ENCODE measurements at regions not wholly inside any gene's neighbourhood (a gene's known extent, or its start where the extent isn't known, plus 50 kb on each side); places are given as distances from the start of the nearest gene placed in this dataset.

- TF ChIP-seq CTCF (conservative IDR thresholded peaks at IDR 0.05; ENCODE audit: low read depth, low read length) (no peak), POLR2A (IDR thresholded peaks at IDR 0.05; ENCODE audit: low read depth, low read length) (no peak), RCOR1 (IDR thresholded peaks at IDR 0.05; ENCODE audit: insufficient replicate concordance, low read length) (no peak)
These were observed 1281.9 kb upstream of the CELF2 start for GRCh38 chr10:9735731-9736130.

Data from IMR-90 (cell line).